Astrocyte (in vitro differentiated cells and primary cell): ENCODE measurements at regions not wholly inside any gene's neighbourhood (a gene's known extent, or its start where the extent isn't known, plus 50 kb on each side); places are given as distances from the start of the nearest gene placed in this dataset.

Experiments used
- CTCF ChIP-seq: IDR thresholded peaks from 2 replicates; pipeline ENCODE4 v1.5.1; 2011; ENCODE audit warnings: low read depth, mild to moderate bottlenecking, inconsistent platforms, low read length, moderate library complexity; ENCODE audit not compliant: insufficient read depth
- EZH2 ChIP-seq: IDR thresholded peaks from 2 replicates; pipeline ENCODE4 v1.6.1; 2012; ENCODE audit warnings: mild to moderate bottlenecking, low read length, inconsistent platforms; ENCODE audit not compliant: insufficient read depth

GRCh38 chr12:13668880-13669279 is 312.5 kb downstream of the GRIN2B start:
- TF ChIP-seq EZH2 = no peak
- no peak for TF ChIP-seq CTCF
